SW480 (cell line): ENCODE measurements at regions not wholly inside any gene's neighbourhood (a gene's known extent, or its start where the extent isn't known, plus 50 kb on each side); places are given as distances from the start of the nearest gene placed in this dataset.
"Not testable (repeated sequence)": the region's sequence is repeated elsewhere in the genome, so short reads cannot be mapped to it uniquely, and the experiment has no call there.

Source experiments
- DNase-seq: peaks from one replicate; pipeline ENCODE4 v3.0.0-alpha.2; 2016; ENCODE audit warnings: low spot score

- no peak for DNase-seq
These were observed 52.2 kb upstream of the PRL start for GRCh38 chr6:22349051-22349450.

- no peak for DNase-seq
These were observed 52.7 kb upstream of the PRL start for GRCh38 chr6:22349528-22349927.

- DNase-seq, result no peak
These were observed 53.3 kb upstream of the PRL start for GRCh38 chr6:22350109-22350508.

- no peak for DNase-seq
These were observed 56.3 kb upstream of the PRL start for GRCh38 chr6:22353101-22353500.

- DNase-seq, result no peak
These were observed 59.6 kb upstream of the PRL start for GRCh38 chr6:22356362-22356940.

- no peak for DNase-seq
These were observed 60.9 kb upstream of the PRL start for GRCh38 chr6:22357724-22358189.

GRCh38 chr6:22361576-22361975 lies 64.7 kb upstream of the PRL start:
- no peak for DNase-seq

- no peak for DNase-seq
These were observed 65.5 kb upstream of the PRL start for GRCh38 chr6:22362361-22362760.

- no peak for DNase-seq
These were observed 66.4 kb upstream of the PRL start for GRCh38 chr6:22363166-22363713.

- no peak for DNase-seq
These were observed 66.9 kb upstream of the PRL start for GRCh38 chr6:22363714-22364239.

- no peak for DNase-seq
These were observed 67.5 kb upstream of the PRL start for GRCh38 chr6:22364306-22364705.

GRCh38 chr6:22366214-22366613 lies 69.4 kb upstream of the PRL start:
- DNase-seq, result no peak

GRCh38 chr6:22367346-22367745 lies 70.5 kb upstream of the PRL start:
- no peak for DNase-seq

GRCh38 chr6:22368794-22369193 lies 72.0 kb upstream of the PRL start:
- DNase-seq, result no peak

GRCh38 chr6:22372922-22373321 lies 76.1 kb upstream of the PRL start:
- DNase-seq, result no peak

- DNase-seq, result not testable (repeated sequence)
These were observed 78.1 kb upstream of the PRL start for GRCh38 chr6:22374950-22375349.

GRCh38 chr6:22376293-22376692 lies 79.5 kb upstream of the PRL start:
- DNase-seq, result not testable (repeated sequence)

GRCh38 chr6:22378536-22378935 lies 81.7 kb upstream of the PRL start:
- not testable (repeated sequence) for DNase-seq

GRCh38 chr6:22380236-22380635 lies 83.4 kb upstream of the PRL start:
- no peak for DNase-seq

- DNase-seq, result no peak
These were observed 85.2 kb upstream of the PRL start for GRCh38 chr6:22381845-22382544.

- DNase-seq, result no peak
These were observed 86.2 kb upstream of the PRL start for GRCh38 chr6:22383016-22383415.

- DNase-seq, result no peak
These were observed 95.9 kb upstream of the PRL start for GRCh38 chr6:22392711-22393110.

- DNase-seq, result no peak
These were observed 97.9 kb upstream of the PRL start for GRCh38 chr6:22394691-22395090.
